GM12878 (cell line): ENCODE measurements at regions not wholly inside any gene's neighbourhood (a gene's known extent, or its start where the extent isn't known, plus 50 kb on each side); places are given as distances from the start of the nearest gene placed in this dataset.

Experiments
- ATAC-seq: fragments of 200-7000 bp; cut with Tn5 transposase; 3 replicates; pipeline ENCODE4 v1.9.1; 2020; ENCODE audit warnings: mild to moderate bottlenecking, moderate library complexity
- BruUV-seq: library from RNA; stranded (reverse); fragments of 400-500 nt; replicated peaks from 2 replicates; lab custom pipeline; 2021; lab: Mats Ljungman, UMichigan
- CTCF ChIA-PET: fragments of 300-600 bp; sonication (Branson Sonifier 250); formaldehyde crosslinking; extraction: SDS; loops from one replicate; lab custom pipeline; 2021; ENCODE audit warnings: inconsistent platforms; lab: Yijun Ruan, JAX
- POLR2A ChIA-PET: fragments of 350-600 bp; formaldehyde crosslinking; extraction: SDS; loops from one replicate; lab custom pipeline; 2021; ENCODE audit warnings: inconsistent platforms; lab: Charles Lee
- RAD21 ChIA-PET: fragments of 300-600 bp; sonication (Branson Sonifier 250); formaldehyde crosslinking; loops from one replicate; lab custom pipeline; 2023; ENCODE audit warnings: antibody characterized with exemption; ENCODE audit not compliant: unreplicated experiment; lab: Charles Lee
- SMC1A ChIA-PET: fragments of 300-600 bp; sonication (Branson Sonifier 250); formaldehyde crosslinking; loops from one replicate; lab custom pipeline; 2023; ENCODE audit not compliant: unreplicated experiment, uncharacterized antibody; lab: Charles Lee
- DNase-seq: peaks from one replicate; pipeline ENCODE4 v3.0.0-alpha.2; 2011; ENCODE audit warnings: low read depth, low spot score
- FAIRE-seq: peaks from 3 replicates; lab custom pipeline; 2011; peaks lifted over from hg19 to GRCh38; lab: Jason Lieb, UNC
- H2AFZ ChIP-seq: 2 replicates; pipeline ENCODE4 v1.6.0; 2011; ENCODE audit warnings: low read depth, low read length, control low read depth; ENCODE audit not compliant: control insufficient read depth
- H3K27ac ChIP-seq: 2 replicates; pipeline ENCODE4 v1.5.1; 2011; ENCODE audit warnings: control low read depth; ENCODE audit not compliant: control insufficient read depth, insufficient read depth
- H3K27me3 ChIP-seq, 2 experiments: replicated peaks in 1 of 2; 2 replicates each; pipeline versions ENCODE4 v1.6.0 to v1.6.1; 2011; ENCODE audit warnings: low read length in 1 of 2; ENCODE audit not compliant: control insufficient read depth in 2 of 2, insufficient read depth in 2 of 2
- H3K36me3 ChIP-seq, 2 experiments: 2 replicates each; pipeline ENCODE4 v1.5.1; 2011; ENCODE audit warnings: low read length in 1 of 2; ENCODE audit not compliant: control insufficient read depth in 2 of 2, insufficient read depth in 2 of 2
- H3K4me1 ChIP-seq: 2 replicates; pipeline ENCODE4 v1.6.1; 2011; ENCODE audit warnings: mild to moderate bottlenecking, low read length, moderate library complexity, mixed read lengths; ENCODE audit not compliant: control insufficient read depth, insufficient read depth
- H3K4me2 ChIP-seq: 2 replicates; pipeline ENCODE4 v1.6.0; 2011; ENCODE audit warnings: control low read depth; ENCODE audit not compliant: control insufficient read depth, insufficient read depth
- H3K4me3 ChIP-seq: fragments of 200-600 bp; sonication (generic); 2 replicates; pipeline ENCODE4 v1.5.1; 2016
- H3K79me2 ChIP-seq: 2 replicates; pipeline ENCODE4 v1.6.0; 2011; ENCODE audit warnings: low read length; ENCODE audit not compliant: control insufficient read depth, insufficient read depth
- H3K9ac ChIP-seq: 2 replicates; pipeline ENCODE4 v1.8.0; 2011; ENCODE audit warnings: low read length, control low read depth, mixed read lengths; ENCODE audit not compliant: control insufficient read depth, insufficient read depth
- H3K9me3 ChIP-seq: replicated peaks from 3 replicates; pipeline ENCODE4 v1.5.1; 2011; ENCODE audit warnings: mild to moderate bottlenecking, low read length; ENCODE audit not compliant: control insufficient read depth, insufficient read depth
- H4K20me1 ChIP-seq: 2 replicates; pipeline ENCODE4 v1.6.0; 2011; ENCODE audit not compliant: control insufficient read depth, insufficient read depth
- BMI1 ChIP-seq: fragments of 450-650 bp; IDR thresholded peaks from 2 replicates; pipeline ENCODE4 v1.6.1; 2016; ENCODE audit warnings: mild to moderate bottlenecking, moderate library complexity, borderline replicate concordance
- EED ChIP-seq: sonication (generic); IDR thresholded peaks from 2 replicates; pipeline ENCODE4 v1.6.1; 2016; ENCODE audit warnings: antibody characterized with exemption, low read depth
- IRF3 ChIP-seq: fragments of 450-650 bp; IDR thresholded peaks from 2 replicates; pipeline ENCODE4 v1.6.1; 2014; ENCODE audit warnings: mild to moderate bottlenecking
- NFXL1 ChIP-seq: fragments of 450-650 bp; IDR thresholded peaks from 2 replicates; pipeline ENCODE4 v1.6.1; 2017; ENCODE audit warnings: antibody characterized with exemption, mild to moderate bottlenecking, borderline replicate concordance
- POU2F2 ChIP-seq: IDR thresholded peaks from 3 replicates; pipeline ENCODE4 v1.6.1; 2011; ENCODE audit warnings: low read depth, mild to moderate bottlenecking, low read length, borderline replicate concordance
- RUNX3 ChIP-seq: IDR thresholded peaks from 2 replicates; pipeline ENCODE4 v1.6.1; 2012; ENCODE audit warnings: low read length, inconsistent platforms
- TCF3 ChIP-seq: IDR thresholded peaks from 2 replicates; pipeline ENCODE4 v1.6.1; 2012; ENCODE audit warnings: low read depth, mild to moderate bottlenecking, low read length, borderline replicate concordance; ENCODE audit not compliant: insufficient read depth
- WRNIP1 ChIP-seq: IDR thresholded peaks from 2 replicates; pipeline ENCODE4 v1.6.1; 2011; ENCODE audit warnings: low read depth, low read length, improper control_type of control experiment, borderline replicate concordance
- YBX1 ChIP-seq: fragments of 450-650 bp; IDR thresholded peaks from 2 replicates; pipeline ENCODE4 v1.6.1; 2016; ENCODE audit warnings: antibody characterized with exemption
- ZNF687 ChIP-seq: fragments of 450-650 bp; IDR thresholded peaks from 2 replicates; pipeline ENCODE4 v1.6.1; 2017; ENCODE audit warnings: mild to moderate bottlenecking, moderate library complexity
- WGBS: methylation state at CpG from one replicate; pipeline ENCODE4 v1.1.6; 2016; ENCODE audit warnings: low lambda C conversion rate; ENCODE audit not compliant: insufficient replicate concordance, insufficient coverage; ENCODE audit errors: missing lambda C conversion rate; 5-methylcytosine and 5-hydroxymethylcytosine counted together
- in situ Hi-C: fragments of 300-500 bp; cut with MboI; formaldehyde crosslinking; loops from 9 replicates; pipeline ENCODE4 v1.14.3; 2018; ENCODE audit warnings: mixed read lengths
- intact Hi-C: fragments of 100-400 bp; cut with micrococcal nuclease; formaldehyde crosslinking; loops from one replicate; pipeline ENCODE4 v1.14.2; 2022; ENCODE audit not compliant: unreplicated experiment

DNA sequence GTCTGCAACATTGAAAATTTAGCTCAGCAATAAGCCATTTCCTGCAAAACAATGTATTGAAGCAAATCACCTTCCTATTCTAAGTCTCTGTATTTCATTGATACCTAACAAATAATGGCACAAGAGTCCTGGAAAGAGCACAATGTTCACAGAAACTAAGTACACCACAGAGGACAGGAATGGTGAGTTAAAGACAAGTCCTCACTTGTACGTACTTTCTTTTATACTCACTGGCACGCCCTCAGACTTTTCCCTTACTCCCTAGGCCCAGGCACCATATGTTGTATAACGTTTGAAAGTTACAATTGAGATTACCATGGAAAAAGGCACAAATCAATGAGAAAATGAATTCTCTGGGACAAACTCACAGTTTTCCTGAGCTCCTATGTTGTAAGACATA, 683.0 kb upstream of the MANEA start:
- DNase-seq (no peak), FAIRE-seq (no peak), ATAC-seq (no peak)
- in situ Hi-C loops = no loop called here
- no peaks in the 10 kb centered on the region for H3K36me3 ChIP-seq
- no peak overlapping the region for H3K4me2 ChIP-seq
- RAD21 ChIA-PET = no interaction called here
- no peaks in the 10 kb centered on the region for H3K27me3 ChIP-seq
- H2AFZ ChIP-seq = no peak overlapping the region
- no peak overlapping the region for H3K27ac ChIP-seq
- POLR2A ChIA-PET = no interaction called here
- H3K9me3 ChIP-seq = no peaks in the 10 kb centered on the region
- no peaks in the 10 kb centered on the region for H3K4me1 ChIP-seq
- TF ChIP-seq TCF3 (no peak), IRF3 (no peak), RUNX3 (no peak), EED (no peak), WRNIP1 (no peak), BMI1 (no peak), YBX1 (no peak), POU2F2 (no peak), NFXL1 (no peak), ZNF687 (no peak)
- SMC1A ChIA-PET = interaction anchor here (1.3 to 1.4 kb wide), 2 partner anchors 26 to 36 kb away, joined by 3 read pairs; no protein-coding TSS in a partner anchor
- H4K20me1 ChIP-seq = no peaks in the 10 kb centered on the region
- H3K4me3 ChIP-seq = no peak overlapping the region
- BruUV-seq = no TSS peak
- CTCF ChIA-PET = no interaction called here
- WGBS = 6% methylated on average over 3 of the region's 3 CpGs
- no peaks in the 10 kb centered on the region for H3K79me2 ChIP-seq
- intact Hi-C loops = no loop called here
- no peak overlapping the region for H3K9ac ChIP-seq
